Activated naive CD8-positive, alpha-beta T cell treated with anti-CD3 and anti-CD28 coated beads, Interleukin-2, amount 50 U/mL, for 16 hours (primary cell): ENCODE measurements at regions not wholly inside any gene's neighbourhood (a gene's known extent, or its start where the extent isn't known, plus 50 kb on each side); places are given as distances from the start of the nearest gene placed in this dataset.

ENCODE experiments used
- DNase-seq: peaks from one replicate; pipeline ENCODE4 v3.0.0-alpha.2; 2020; ENCODE audit warnings: low read depth, low spot score

- DNase-seq, result no peak
Observed at GRCh38 chr5:39902626-39903025, 477.8 kb upstream of the DAB2 start.

- no peak for DNase-seq
Observed at GRCh38 chr5:39898731-39899130, 474.0 kb upstream of the DAB2 start.

- no peak for DNase-seq
Observed at GRCh38 chr5:39896706-39897105, 471.9 kb upstream of the DAB2 start.

- DNase-seq, result no peak
Observed at GRCh38 chr5:39896104-39896503, 471.3 kb upstream of the DAB2 start.

- no peak for DNase-seq
Observed at GRCh38 chr5:39892708-39893107, 467.9 kb upstream of the DAB2 start.

- no peak for DNase-seq
Observed at GRCh38 chr5:39891376-39891775, 466.6 kb upstream of the DAB2 start.

GRCh38 chr5:39880985-39881384 lies 456.2 kb upstream of the DAB2 start:
- DNase-seq, result no peak

- no peak for DNase-seq
Observed at GRCh38 chr5:39877479-39877878, 452.7 kb upstream of the DAB2 start.

- no peak for DNase-seq
Observed at GRCh38 chr5:39876146-39876545, 451.4 kb upstream of the DAB2 start.

- no peak for DNase-seq
Observed at GRCh38 chr5:39870137-39870536, 445.4 kb upstream of the DAB2 start.

- DNase-seq, result no peak
Observed at GRCh38 chr5:39869396-39869795, 444.6 kb upstream of the DAB2 start.

- no peak for DNase-seq
Observed at GRCh38 chr5:39867923-39868322, 443.1 kb upstream of the DAB2 start.

GRCh38 chr5:39863926-39864552 lies 439.3 kb upstream of the DAB2 start:
- DNase-seq, result no peak

GRCh38 chr5:39857041-39857440 lies 432.3 kb upstream of the DAB2 start:
- no peak for DNase-seq

- DNase-seq, result no peak
Observed at GRCh38 chr5:39854771-39855410, 430.1 kb upstream of the DAB2 start.

GRCh38 chr5:39850291-39850690 lies 425.5 kb upstream of the DAB2 start:
- DNase-seq, result no peak

GRCh38 chr5:39846144-39846543 lies 421.4 kb upstream of the DAB2 start:
- no peak for DNase-seq

GRCh38 chr5:39843767-39844166 lies 419.0 kb upstream of the DAB2 start:
- DNase-seq, result no peak

- DNase-seq, result no peak
Observed at GRCh38 chr5:39835371-39835770, 410.6 kb upstream of the DAB2 start.

- no peak for DNase-seq
Observed at GRCh38 chr5:39829441-39829840, 404.7 kb upstream of the DAB2 start.

- no peak for DNase-seq
Observed at GRCh38 chr5:39826051-39826450, 401.3 kb upstream of the DAB2 start.

GRCh38 chr5:39825301-39825700 lies 400.5 kb upstream of the DAB2 start:
- no peak for DNase-seq

GRCh38 chr5:39822020-39822419 lies 397.2 kb upstream of the DAB2 start:
- no peak for DNase-seq

- no peak for DNase-seq
Observed at GRCh38 chr5:39816866-39817265, 392.1 kb upstream of the DAB2 start.
